AG09309 (cell line): ENCODE measurements at regions not wholly inside any gene's neighbourhood (a gene's known extent, or its start where the extent isn't known, plus 50 kb on each side); places are given as distances from the start of the nearest gene placed in this dataset.

ENCODE experiments used
- DNase-seq: peaks from one replicate; pipeline ENCODE4 v3.0.0-alpha.2; 2010; ENCODE audit warnings: low read depth
- H3K4me3 ChIP-seq: 2 replicates; pipeline ENCODE4 v1.5.1; 2011; ENCODE audit warnings: mild to moderate bottlenecking, low read depth, low read length, moderate library complexity; ENCODE audit not compliant: control insufficient read depth
- CTCF ChIP-seq: IDR thresholded peaks from 2 replicates; pipeline ENCODE4 v1.5.1; 2011; ENCODE audit warnings: mild to moderate bottlenecking, low read depth, low read length, inconsistent platforms; ENCODE audit not compliant: insufficient read depth, control insufficient read depth; ENCODE audit errors: missing control alignments

- H3K4me3 ChIP-seq, result no peak overlapping the region
- DNase-seq, result no peak
- TF ChIP-seq CTCF, result no peak
Measured at GRCh38 chr17:72407931-72408330, 287.1 kb downstream of the SOX9 start.

DNA sequence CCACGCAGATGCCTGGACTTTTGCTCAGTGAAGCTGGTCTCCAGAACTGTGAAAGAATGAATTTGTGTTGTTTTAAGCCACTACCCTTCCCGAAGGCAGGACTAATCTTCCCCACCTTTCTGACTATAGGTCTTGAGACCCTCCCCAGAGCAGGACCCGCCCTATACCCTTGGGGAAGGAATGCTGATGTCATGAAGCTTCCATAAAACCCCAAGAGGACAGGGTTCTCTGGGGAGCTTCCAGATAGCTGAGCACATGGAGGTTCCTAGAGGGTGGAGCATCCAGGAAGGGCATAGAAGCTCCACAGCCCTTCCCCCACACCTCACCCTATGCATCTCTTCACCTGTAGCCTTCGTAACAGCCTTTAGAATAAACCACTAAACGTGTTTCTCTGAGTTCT lies 287.8 kb downstream of the SOX9 start:
- TF ChIP-seq CTCF, result no peak
- no peak for DNase-seq

GRCh38 chr17:72409405-72410002 lies 288.7 kb downstream of the SOX9 start:
- H3K4me3 ChIP-seq, result no peak overlapping the region
- TF ChIP-seq CTCF, result no peak
- no peak for DNase-seq

More for the DNA sequence above, 287.8 kb downstream of the SOX9 start:
- no peak overlapping the region for H3K4me3 ChIP-seq

DNA sequence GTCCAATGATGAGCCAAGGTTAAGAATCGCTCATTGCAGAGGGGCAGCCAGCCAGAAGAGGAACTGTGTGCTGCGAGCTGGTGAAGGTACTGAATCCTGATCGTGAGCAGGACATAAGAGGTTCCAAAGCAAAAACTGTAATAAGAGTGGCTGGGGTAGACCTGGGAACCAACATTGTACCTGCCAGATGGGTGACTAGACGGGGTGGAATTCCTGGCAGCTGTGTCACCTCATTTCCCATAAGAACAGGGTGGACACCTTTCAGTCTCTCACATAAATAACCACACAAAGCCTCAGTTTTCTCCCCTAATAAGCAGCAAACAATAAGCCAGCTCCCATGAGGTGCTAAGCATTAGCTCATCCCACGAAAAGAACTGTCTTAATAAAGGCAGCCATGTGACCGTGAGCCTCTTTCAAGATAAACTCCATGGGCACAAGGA lies 290.3 kb downstream of the SOX9 start:
- TF ChIP-seq CTCF, result no peak
- H3K4me3 ChIP-seq, result no peak overlapping the region
- no peak for DNase-seq

GRCh38 chr17:72412650-72413076 lies 291.8 kb downstream of the SOX9 start:
- DNase-seq, result no peak
- no peak for TF ChIP-seq CTCF
- no peak overlapping the region for H3K4me3 ChIP-seq

- no peak for TF ChIP-seq CTCF
- no peak for DNase-seq
- H3K4me3 ChIP-seq, result no peak overlapping the region
Measured at GRCh38 chr17:72413077-72414031, 292.5 kb downstream of the SOX9 start.
